BJ (cell line): ENCODE measurements at regions not wholly inside any gene's neighbourhood (a gene's known extent, or its start where the extent isn't known, plus 50 kb on each side); places are given as distances from the start of the nearest gene placed in this dataset.

Experiments used
- CTCF ChIA-PET: fragments of 350-600 bp; formaldehyde crosslinking; extraction: SDS; loops from one replicate; lab custom pipeline; 2021; ENCODE audit warnings: antibody characterized with exemption, inconsistent platforms; lab: Yijun Ruan, JAX
- POLR2A ChIA-PET: fragments of 300-600 bp; sonication (Branson Sonifier 250); formaldehyde crosslinking; extraction: SDS; loops from one replicate; lab custom pipeline; 2021; ENCODE audit warnings: antibody characterized with exemption; lab: Charles Lee
- DNase-seq: peaks from one replicate; pipeline ENCODE4 v3.0.0-alpha.2; 2011; ENCODE audit warnings: low read depth
- H3K27me3 ChIP-seq: 2 replicates; pipeline ENCODE4 v1.6.0; 2011; ENCODE audit warnings: low read length; ENCODE audit not compliant: control insufficient read depth, insufficient read depth
- H3K36me3 ChIP-seq: 2 replicates; pipeline ENCODE4 v1.5.1; 2011; ENCODE audit warnings: low read length; ENCODE audit not compliant: control insufficient read depth, insufficient read depth
- H3K4me3 ChIP-seq: 2 replicates; pipeline ENCODE4 v1.5.1; 2011; ENCODE audit warnings: low read depth, mild to moderate bottlenecking, control low read depth, low read length
- TF ChIP-seq, protein P1 (sequence below): IDR thresholded peaks from 2 replicates; pipeline ENCODE4 v1.5.1; 2011; ENCODE audit warnings: low read depth, mild to moderate bottlenecking, control low read depth, inconsistent platforms, low read length, moderate library complexity; ENCODE audit not compliant: insufficient read depth

DNA sequence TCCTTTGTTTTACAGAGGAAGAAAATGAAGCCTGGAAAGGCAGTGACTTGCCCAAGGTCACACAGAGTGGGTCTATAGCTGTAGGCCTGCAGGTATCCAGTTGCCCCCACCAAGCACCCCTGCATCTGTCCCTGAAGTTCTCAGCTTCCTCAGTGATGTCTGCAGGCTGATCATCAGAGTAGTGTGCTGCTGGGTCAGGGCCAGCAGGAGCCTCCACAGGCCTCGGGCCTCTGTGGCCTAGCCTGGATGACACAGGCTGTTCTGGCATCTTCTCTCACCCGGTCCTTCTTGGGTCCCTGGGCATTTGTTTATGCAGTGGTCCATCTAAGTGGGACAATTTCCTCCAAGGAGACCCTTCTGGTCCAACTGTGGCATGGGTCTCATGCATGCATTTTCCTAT, 74.8 kb upstream of the E2F8 start:
- CTCF ChIA-PET: interaction anchor here (0.7 to 2.2 kb wide), 3 partner anchors 11 to 237 kb away, joined by 4 to 8 read pairs (median 5); no protein-coding TSS in a partner anchor
- no peak overlapping the region for H3K4me3 ChIP-seq
- DNase-seq: no peak
- TF ChIP-seq, protein P1, sequence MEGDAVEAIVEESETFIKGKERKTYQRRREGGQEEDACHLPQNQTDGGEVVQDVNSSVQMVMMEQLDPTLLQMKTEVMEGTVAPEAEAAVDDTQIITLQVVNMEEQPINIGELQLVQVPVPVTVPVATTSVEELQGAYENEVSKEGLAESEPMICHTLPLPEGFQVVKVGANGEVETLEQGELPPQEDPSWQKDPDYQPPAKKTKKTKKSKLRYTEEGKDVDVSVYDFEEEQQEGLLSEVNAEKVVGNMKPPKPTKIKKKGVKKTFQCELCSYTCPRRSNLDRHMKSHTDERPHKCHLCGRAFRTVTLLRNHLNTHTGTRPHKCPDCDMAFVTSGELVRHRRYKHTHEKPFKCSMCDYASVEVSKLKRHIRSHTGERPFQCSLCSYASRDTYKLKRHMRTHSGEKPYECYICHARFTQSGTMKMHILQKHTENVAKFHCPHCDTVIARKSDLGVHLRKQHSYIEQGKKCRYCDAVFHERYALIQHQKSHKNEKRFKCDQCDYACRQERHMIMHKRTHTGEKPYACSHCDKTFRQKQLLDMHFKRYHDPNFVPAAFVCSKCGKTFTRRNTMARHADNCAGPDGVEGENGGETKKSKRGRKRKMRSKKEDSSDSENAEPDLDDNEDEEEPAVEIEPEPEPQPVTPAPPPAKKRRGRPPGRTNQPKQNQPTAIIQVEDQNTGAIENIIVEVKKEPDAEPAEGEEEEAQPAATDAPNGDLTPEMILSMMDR: no peak
- POLR2A ChIA-PET: no interaction called here
- H3K27me3 ChIP-seq: peaks cover 11% of the 10 kb centered on the region
- H3K36me3 ChIP-seq: no peaks in the 10 kb centered on the region

- Histone ChIP-seq H3K4me3 (no peak overlapping the region), H3K36me3 (no peaks in the 10 kb centered on the region), H3K27me3 (peaks cover 16% of the 10 kb centered on the region)
- DNase-seq: no peak
- TF ChIP-seq, protein P1: no peak
- CTCF ChIA-PET: interaction anchor here (1.2 to 2.2 kb wide), 7 partner anchors 10 to 244 kb away, joined by 3 to 15 read pairs (median 4); no protein-coding TSS in a partner anchor
- POLR2A ChIA-PET: no interaction called here
These were observed 72.4 kb upstream of the E2F8 start for GRCh38 chr11:19313140-19313539.

GRCh38 chr11:19311308-19312030, 70.7 kb upstream of the E2F8 start:
- ChIA-PET CTCF (interaction anchor here (1.0 to 3.9 kb wide), 9 partner anchors 11 to 246 kb away, joined by 3 to 27 read pairs (median 4); no protein-coding TSS in a partner anchor), POLR2A (no interaction called here)
- no peak for DNase-seq
- TF ChIP-seq, protein P1: peak; percentile 94
- no peak overlapping the region for H3K4me3 ChIP-seq
- peaks cover 14% of the 10 kb centered on the region for H3K27me3 ChIP-seq
- H3K36me3 ChIP-seq: no peaks in the 10 kb centered on the region

- CTCF ChIA-PET: interaction anchor here (0.8 to 3.9 kb wide), 5 partner anchors 15 to 246 kb away, joined by 3 to 27 read pairs (median 5); no protein-coding TSS in a partner anchor
- TF ChIP-seq, protein P1: no peak
- DNase-seq: no peak
- Histone ChIP-seq H3K4me3 (no peak overlapping the region), H3K36me3 (no peaks in the 10 kb centered on the region), H3K27me3 (peaks cover 11% of the 10 kb centered on the region)
- POLR2A ChIA-PET: no interaction called here
These were observed 66.8 kb upstream of the E2F8 start for GRCh38 chr11:19307498-19307897.

GRCh38 chr11:19306179-19306944, 65.6 kb upstream of the E2F8 start:
- H3K36me3 ChIP-seq: no peaks in the 10 kb centered on the region
- ChIA-PET CTCF (interaction anchor here (0.8 to 1.5 kb wide), 4 partner anchors 18 to 247 kb away, joined by 3 to 6 read pairs (median 4); no protein-coding TSS in a partner anchor), POLR2A (no interaction called here)
- TF ChIP-seq, protein P1: no peak
- peaks cover 11% of the 10 kb centered on the region for H3K27me3 ChIP-seq
- DNase-seq: no peak
- no peak overlapping the region for H3K4me3 ChIP-seq
